H1 (cell line): ENCODE measurements at regions not wholly inside any gene's neighbourhood (a gene's known extent, or its start where the extent isn't known, plus 50 kb on each side); places are given as distances from the start of the nearest gene placed in this dataset.

Experiments
- CTBP2 ChIP-seq: IDR thresholded peaks from 2 replicates; pipeline ENCODE4 v1.7.0; 2011; ENCODE audit warnings: borderline replicate concordance, mild to moderate bottlenecking, moderate library complexity, mixed read lengths, low read length; ENCODE audit not compliant: insufficient read depth, insufficient read length
- HDAC6 ChIP-seq: IDR thresholded peaks from one replicate; pipeline ENCODE4 v1.7.1; 2012; ENCODE audit warnings: low read depth, mild to moderate bottlenecking, inconsistent platforms, low read length, moderate library complexity
- JUND ChIP-seq: IDR thresholded peaks from 2 replicates; pipeline ENCODE4 v1.6.1; 2011; ENCODE audit warnings: mild to moderate bottlenecking, improper control_type of control experiment, low read length
- SUZ12 ChIP-seq: fragments of 200-600 bp; sonication (generic); IDR thresholded peaks from 2 replicates; pipeline ENCODE4 v1.6.1; 2012; ENCODE audit warnings: mild to moderate bottlenecking, inconsistent platforms, low read length, moderate library complexity, mixed read lengths

- no peak for TF ChIP-seq SUZ12
- no peak for TF ChIP-seq CTBP2
- no peak for TF ChIP-seq HDAC6
- no peak for TF ChIP-seq JUND
- TF ChIP-seq, all 59 proteins: peak for 0
Observed at GRCh38 chrX:145623453-145623852, 194.2 kb upstream of the SLITRK2 start (continued).
